GM21367 (cell line): ENCODE measurements at regions not wholly inside any gene's neighbourhood (a gene's known extent, or its start where the extent isn't known, plus 50 kb on each side); places are given as distances from the start of the nearest gene placed in this dataset.
"Not testable (repeated sequence)": the region's sequence is repeated elsewhere in the genome, so short reads cannot be mapped to it uniquely, and the experiment has no call there.

ENCODE experiments used
- ATAC-seq: cut with Tn5 transposase; IDR thresholded peaks from one replicate; pipeline ENCODE4 v1.9.1; 2021; ENCODE audit not compliant: unreplicated experiment

DNA sequence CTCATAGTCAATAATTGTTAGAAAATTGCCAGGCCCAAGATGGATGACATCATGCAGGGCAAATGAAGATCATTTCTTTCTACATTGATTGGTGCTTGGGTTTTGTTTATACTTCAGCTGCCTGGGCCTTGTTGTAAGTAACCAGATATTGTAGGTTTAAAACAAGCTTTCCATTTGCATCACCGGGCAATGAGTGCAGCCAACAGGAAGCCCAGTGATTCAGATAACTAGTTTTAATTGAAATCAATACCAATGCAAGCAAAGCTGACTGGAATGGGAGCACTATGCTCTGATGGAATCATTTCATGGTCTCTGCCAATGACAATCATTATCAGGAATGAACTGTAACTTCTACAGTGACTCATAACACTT, 279.3 kb downstream of the DUSP6 start:
- ATAC-seq = no peak

DNA sequence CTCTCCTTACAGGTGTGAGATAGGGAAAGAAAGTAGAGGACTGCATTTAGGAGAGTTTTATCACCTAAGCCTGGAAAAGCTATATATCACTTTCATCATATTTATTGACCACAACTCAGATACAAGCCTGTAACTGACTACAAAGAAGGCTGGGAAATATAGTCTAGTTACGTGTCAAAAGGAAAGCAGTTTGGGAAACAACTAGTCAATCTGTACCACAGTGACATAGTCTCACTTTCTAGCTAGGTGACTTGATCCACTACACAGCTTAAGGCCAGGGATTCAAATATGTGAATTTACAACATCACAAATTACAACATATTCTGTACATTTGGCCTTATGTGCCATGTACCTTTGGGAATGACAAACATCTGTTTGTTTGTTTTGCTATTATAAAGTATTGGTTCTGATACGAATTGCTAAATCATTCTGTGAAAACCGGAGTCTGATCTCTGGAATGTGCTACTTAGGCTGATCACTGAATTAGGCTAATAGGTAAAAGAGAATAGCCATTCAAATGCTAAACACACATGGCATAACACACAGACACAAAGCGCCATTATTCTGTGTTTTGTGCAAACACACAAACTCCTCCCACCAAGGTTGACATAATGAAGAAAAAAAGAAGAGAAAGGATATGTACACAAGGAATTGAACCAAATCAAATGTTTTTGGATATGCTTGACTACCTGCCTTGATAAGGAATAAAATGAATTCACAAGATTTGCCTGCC, 279.8 kb downstream of the DUSP6 start:
- ATAC-seq = no peak

DNA sequence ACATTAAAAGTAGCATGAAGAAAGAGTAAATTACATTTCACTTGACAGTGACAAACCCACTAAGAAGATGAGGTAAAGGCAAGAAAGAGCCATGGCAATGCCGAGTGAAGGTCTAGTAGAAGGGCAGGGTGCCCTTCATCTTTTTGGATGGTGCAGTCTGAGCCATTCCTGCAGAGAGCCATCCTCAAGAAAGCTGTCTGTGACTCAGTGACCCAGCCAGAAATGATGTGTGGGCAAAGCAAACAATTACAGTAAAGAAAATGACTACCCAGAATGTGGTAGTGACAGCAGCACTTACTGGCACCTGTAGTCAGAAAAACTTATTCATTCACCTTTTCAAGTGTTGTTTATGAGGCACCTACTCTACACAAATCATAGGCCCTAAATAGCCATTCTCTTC, 281.7 kb downstream of the DUSP6 start:
- no peak for ATAC-seq

DNA sequence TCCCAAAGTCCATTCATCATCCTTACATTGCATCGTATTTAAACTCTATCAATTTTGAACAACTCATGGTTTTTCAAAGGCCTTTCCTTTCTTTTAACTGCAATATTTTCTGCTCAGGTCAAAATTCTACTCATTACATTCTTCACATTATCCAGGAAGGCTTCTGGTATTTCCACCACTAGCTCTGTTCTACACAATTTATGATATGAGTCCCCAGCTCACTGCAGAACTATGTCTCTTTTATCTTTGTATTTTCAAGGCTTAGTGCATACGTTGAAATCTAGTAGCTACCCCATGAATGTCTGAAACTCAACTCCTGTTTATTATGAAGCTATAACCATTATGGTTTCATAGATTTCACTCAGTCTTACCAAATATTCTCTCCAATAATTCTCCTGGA, 282.9 kb downstream of the DUSP6 start:
- no peak for ATAC-seq

DNA sequence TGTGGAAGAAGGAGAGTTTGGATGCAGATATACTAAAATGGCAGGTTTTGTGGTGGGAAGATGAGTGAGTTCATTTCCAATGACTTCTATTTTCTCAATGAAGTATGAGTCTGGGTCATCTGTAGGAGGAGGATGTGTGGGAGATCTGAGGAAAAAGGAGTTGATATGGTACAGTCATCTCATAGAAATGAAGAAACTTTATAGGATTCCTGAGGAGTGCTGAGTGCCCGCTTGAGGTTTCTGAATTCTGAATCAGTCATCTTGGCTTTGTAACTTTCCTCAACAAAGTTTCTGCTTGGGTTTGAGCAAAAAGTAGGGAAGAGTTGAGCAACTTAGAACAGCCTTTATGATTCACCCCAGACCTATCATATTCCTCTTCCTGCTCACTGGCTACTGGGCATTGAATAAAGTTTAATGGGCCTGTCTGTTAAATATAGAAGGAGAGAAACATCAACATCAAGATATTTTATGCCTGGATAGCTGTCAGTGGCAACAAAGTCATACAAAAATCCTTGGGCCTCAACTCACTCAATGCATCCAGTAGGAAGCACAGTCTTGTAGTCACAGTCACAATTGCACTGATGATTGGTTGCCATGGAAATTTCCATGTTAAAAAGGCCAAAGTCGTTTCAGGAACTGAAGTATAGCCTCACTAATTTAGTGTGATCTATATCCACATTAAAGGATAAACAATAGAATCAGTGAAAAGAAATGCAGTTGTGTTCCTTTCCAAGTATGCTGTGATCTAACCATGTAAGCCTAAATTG, 284.7 kb downstream of the DUSP6 start:
- no peak for ATAC-seq

DNA sequence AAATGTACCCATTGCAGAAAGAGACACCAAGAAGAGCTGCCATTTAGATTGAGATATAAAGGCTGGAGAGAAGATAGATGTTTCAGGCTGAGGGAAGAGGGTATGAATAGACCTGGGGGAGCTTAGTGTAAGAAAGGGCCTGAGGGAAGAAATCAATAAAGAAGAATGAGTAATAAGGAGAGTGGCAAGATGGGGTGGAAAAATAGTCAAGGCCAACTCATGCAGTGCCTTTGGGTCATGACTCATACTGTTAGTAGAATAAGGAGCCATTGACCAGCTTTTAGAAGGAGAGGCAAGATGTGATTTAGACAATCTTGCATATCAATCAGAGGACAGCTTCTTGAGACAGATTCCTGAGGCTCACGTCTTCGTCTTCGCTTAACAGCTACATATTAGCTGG, 287.5 kb downstream of the DUSP6 start:
- ATAC-seq = no peak

DNA sequence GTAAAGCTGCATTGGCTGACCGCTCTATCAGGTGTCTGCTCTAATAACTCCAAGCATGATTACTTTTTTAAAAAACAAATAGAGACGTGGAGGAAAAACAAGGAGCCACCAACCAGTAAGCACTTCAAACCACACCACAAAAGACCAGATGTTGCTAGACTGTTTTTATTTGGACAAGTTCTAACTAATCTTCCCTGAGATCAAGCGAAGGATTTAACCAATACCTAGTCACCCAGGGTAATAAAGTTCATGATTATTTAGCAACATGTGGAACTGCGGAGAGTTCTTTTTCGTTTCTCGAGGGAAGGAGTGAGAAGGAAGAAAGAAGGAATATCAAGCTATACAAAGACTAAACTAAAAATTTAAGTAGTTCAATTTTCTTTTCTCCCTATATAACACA, 288.1 kb downstream of the DUSP6 start:
- ATAC-seq = no peak

DNA sequence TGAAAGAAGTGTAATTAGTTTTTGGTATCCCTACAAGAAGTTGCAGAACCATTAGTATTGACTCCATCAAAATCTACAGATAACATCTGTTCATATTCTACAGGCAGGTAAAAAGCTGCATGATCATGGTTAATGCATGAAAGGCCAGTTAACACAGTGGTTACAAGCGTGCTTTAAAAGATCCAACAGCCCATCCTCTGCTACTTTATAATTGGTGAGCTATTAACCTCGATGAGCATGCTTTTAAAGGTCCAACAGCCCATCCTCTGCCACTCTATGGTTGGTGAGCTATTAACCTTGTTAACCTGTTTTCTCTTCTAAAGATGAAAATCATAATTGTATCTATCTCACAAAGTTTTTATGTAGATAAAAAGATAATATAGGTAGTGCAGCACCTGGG, 289.3 kb downstream of the DUSP6 start:
- no peak for ATAC-seq

DNA sequence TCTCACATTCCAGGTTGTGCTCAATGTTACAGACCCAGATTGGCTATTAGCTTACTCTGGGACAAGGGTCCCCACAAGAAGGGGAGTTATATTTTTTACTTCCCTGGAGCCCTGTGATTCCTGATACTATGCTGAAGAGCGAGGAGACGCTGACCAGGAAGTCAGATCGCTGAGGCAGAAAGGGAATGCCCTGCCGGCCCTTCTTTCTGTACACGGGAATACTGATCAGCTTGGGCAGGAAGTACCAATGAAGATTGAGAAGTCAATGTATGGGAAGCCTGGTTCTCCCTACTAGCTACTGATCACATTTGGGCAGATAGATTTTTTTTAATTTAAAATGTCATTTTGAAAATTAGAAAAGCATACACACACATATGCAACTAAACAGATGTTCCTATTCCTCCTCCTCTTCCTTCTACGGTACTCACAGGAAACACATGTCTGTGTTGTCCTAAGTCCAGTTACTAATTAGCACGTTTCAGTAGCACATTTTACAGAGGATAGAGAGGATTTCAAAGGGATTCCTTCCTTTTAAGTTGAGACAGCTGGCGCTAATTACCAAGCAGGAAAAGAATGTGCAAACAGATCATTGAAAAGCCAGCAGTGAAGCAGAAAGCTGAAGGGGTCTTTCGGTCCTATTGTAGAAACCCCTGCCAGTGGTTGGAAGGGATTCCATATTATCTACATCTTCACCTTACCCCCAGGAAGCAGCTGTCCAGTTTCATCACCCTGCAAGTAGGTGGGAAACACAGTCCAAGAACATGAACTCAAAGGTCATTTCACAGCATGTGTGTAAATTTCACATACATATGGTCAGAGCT, 292.4 kb downstream of the DUSP6 start:
- no peak for ATAC-seq

DNA sequence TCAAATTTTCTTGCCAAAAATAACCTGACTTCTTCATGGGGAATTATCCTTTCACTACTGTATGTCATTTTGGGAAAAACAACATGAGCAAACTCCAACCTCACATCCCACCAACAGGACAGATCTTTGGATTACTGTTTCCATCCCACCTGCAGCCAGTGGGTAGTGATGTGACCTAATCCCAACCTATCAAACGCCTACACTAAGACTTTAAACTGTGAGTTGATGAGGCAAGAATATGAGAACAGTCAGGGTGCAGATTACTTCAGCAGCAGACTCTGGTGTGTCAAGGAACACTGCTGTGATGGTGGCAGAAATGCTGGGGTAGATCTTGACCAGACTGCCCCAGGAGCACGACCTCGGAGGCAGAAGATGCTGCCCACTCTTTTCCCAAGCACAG, 293.2 kb downstream of the DUSP6 start:
- no peak for ATAC-seq

DNA sequence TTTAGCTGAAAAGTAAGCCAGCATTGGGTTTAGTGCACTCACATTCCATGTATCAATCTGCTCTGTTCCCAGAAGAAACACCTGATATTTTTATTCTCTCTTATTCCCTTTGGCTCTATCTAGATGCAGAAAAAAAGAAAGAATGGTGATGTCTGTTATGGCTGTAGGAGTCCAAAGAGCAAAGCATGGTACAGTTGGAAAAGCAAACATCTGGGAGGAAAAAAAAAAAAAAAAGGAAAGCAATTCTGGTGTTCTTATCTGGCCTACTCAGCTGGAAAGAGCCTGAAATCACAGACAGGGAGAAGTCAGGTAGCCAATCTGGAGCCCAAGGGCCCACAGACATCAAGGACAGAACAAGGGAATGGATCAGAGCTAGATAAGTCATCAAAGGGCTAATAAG, 293.9 kb downstream of the DUSP6 start:
- ATAC-seq = no peak

DNA sequence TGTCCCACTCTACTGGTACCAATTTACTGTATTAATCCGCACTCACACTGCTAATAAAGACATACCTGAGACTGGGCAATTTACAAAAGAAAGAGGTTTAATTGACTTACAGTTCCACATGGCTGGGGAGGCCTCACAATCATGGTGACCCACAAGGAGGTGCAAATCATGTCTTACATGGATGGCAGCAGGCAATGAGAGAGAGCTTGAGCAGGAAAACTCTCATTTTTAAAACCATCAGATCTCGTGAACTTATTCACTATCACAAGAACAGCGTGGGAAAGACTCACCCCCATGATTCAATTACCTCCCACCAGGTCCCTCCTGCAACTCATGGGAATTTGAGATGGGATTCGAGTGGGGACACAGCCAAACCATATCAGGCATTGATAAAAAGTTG, 298.5 kb downstream of the DUSP6 start:
- not testable (repeated sequence) for ATAC-seq

DNA sequence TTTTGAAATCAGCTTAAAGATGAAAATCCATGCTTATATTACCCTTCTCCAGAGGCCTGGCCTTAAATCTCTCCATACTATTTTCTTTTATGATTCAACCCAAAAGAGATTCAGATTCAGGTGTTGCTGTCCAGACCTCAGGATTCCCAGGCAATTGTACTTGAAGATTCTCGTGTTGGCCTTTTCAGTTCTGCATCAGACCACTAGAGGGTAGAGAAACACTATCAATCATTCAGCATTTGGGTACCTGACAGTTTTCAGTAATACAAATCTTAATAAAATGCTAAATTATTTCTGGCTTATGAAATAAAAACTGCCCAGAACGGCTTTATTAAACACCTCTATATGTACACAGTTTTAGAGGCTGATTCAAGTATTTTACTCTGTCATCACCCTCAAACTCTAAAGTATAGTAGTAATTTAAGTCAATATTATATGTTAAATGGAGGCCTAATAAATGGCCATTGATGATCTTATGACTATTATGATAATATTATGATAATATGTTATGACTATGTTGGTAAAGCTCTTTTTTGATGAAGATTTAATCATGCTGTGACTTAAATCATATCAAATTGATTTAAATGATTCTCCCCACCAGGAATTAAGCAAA, 301.1 kb downstream of the DUSP6 start:
- ATAC-seq = no peak

DNA sequence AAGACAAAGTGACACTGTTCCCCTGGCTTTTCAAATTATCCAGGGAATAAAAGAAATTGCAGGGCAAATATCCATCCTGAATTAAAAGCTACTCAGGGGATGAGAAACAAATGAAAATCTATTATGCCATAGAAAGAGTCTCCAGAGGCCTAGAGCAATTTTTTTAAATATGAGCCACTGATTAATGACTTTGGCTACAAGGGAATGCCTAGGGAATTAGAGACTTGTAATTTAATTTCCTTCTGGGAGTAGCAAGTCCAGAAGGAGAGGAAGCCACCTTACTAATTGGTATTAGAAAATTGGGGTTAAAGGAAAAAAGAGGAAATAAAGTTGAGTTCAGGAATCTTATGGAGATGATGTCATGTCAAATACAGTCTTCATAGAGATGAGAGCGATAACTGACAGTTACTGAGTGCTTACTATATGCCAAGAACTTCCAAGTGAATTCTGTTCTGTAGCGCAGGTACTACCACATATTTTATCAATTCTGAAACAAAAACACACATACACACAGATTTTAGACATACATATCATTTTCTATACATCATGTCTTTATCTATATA, 304.4 kb downstream of the DUSP6 start:
- ATAC-seq = no peak

DNA sequence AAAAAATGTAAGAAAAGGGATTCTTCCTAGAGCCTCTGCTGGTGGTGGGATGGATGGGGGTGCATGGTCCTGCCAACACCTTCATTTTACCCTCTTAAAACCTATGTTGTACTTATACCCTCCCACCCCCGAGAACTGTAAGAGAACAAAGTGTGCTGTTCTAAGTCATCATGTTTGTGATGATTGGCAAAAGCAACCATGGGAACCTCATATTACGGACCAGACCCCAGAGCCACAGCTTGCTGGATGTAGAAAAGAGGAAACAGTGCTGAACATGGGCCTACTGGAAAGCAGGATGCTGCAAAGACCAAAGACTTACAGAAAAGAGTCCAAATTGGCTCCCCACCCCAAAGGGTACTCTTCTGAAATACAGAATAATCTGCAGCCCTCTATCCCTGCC, 311.2 kb downstream of the DUSP6 start:
- ATAC-seq = no peak

DNA sequence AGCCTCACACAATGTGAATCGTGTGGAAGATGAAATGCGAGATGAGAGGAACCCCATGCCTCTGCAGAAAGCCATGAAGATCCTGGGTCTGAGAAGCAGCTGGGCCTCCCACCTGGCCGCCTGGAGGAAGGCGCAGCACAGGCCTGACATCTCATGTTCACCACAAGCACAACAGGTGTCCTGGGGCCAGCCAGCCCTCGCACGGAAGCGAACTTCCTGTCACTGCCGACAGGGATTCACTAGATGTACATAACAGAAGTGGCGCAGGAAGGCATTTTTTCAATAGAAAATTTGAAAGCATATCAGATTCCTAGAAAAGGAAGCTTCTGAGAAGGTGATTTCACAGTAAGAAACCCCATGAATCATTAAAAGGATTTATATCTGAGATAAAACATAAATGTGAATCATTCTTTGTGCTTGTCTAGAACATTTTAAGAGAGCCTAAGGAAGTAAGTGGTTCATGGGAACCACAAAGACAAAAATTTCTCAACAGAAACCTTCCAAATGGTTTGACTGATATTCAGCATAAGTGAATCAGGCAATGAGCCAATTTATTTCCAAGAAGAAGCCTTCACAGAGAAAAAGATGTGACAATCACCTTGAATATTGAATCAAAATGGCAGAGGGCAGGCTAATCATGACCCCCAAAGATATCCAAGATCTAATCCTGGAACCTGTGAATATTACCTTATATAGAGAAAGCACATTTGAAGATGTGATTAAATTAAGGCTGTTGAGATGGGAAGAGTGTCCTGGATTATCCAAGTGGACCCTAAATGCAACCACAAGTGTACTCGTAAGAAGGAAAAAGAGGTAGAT, 311.9 kb downstream of the DUSP6 start:
- peak; percentile 99 for ATAC-seq

DNA sequence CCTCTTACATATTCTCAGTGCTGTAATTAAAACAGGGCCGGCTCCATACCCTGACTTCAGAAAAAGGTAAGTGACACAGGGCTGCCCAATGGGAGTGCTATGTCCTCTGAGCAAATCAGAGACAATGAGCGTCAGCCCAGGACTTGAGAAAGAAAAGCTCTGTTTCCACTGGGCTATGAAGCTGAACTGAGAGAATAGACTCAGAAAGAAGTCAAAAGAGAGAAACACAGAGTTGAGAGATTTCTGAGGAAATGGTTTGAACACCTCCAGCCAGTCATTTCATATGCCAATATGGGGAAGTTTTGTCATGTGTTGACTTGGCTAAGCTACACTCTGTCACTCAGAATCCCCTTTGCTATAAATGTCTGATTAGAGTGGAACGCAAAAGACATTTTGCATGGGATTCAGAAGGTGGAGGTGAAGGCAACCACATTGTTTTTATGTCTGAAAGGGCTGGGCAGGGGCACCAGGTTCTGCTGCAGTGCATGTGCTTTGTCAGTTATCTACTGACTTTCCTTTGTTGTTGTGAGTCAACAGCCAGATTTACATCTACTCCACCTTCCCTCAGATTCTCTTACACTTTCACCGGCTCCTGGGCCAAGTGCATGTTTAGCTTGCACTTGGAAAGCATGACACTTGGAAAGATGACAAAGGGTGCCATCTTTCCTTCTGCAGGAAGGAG, 313.3 kb downstream of the DUSP6 start:
- ATAC-seq = no peak

DNA sequence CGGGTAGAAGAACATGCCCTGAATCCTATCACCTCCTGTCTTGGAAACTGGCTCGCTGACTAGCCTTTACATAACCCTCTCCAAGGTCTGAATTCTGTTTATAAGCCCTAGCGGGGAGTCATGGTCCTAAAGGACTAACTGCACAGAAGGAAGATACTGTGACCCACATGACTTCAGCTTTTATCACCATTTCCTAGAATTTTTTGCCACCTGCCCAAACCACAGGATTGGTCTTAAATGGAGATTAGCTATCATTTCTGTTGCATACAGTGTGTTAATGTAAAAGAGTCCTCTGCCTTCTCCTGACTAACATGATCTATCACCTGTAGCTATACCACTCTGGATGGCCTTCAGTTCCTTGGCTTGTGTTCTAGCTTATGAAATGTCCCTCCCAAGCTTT, 319.2 kb downstream of the DUSP6 start:
- no peak for ATAC-seq

DNA sequence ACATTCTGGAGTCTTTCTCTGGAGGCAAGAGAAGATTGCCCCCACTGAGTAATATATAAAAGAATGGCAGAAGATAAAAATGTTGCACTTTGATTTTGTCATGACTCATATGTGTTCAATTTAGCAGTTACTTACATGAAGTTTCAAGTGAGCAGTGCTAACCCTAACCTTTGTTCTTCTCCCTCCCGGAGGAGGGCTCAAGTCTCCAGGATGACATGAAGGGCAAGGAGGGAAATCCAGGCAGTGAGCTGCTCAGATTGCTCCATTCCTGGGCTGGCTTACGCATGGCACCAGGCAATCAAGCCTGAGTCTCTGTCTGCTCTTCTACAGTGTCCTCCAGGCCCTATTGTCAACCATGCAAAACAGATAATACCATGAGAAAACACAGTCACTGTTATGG, 322.3 kb downstream of the DUSP6 start:
- ATAC-seq = no peak

DNA sequence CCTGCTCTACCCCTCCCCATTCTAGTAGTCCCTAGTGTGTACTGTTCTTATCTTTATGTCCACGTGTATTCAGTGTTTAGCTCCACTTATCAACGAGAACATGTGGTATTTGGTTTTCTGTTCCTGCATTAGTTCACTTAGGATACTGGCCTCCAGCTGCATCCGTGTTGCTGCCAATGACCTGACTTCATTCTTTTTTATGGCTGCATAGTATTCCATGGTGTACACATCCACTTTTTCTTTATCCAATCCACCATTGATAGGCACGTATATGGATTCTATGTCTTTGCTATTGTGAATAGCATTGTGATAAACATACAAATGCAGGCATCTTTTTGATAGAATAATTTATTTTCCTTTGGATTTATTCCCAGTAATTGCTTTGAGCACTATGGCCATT, 327.7 kb downstream of the DUSP6 start:
- ATAC-seq = no peak
